ENCODE measurements at regions not wholly inside any gene's neighbourhood (a gene's known extent, or its start where the extent isn't known, plus 50 kb on each side); places are given as distances from the start of the nearest gene placed in this dataset.

- no peak for TF ChIP-seq POLR2A (IDR thresholded peaks at IDR 0.05)
- TF ChIP-seq CTCF (IDR thresholded peaks at IDR 0.05), result no peak
These were observed 214.5 kb upstream of the SASH1 start for GRCh38 chr6:148128014-148128730.
